ENCODE measurements at regions not wholly inside any gene's neighbourhood (a gene's known extent, or its start where the extent isn't known, plus 50 kb on each side); places are given as distances from the start of the nearest gene placed in this dataset.

DNA sequence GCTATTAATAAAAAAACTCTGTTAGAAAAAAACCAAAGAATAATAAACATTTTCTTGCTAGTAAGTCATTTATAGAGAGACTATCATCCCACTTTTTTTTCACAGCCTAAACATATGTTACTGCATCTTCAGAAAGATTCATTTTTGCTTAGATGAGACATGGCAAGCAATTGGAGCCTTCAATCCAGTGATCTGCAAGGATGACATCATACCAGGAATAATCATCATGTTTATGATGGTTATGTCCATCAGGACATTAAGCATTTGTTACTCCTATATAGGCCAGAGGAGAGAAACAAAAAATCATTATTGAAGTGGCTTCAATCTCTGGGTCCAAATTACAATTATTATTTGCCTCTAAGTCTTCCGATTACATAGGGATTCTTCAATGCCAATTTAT lies 626.3 kb upstream of the CCNG1 start:
- H2AFZ ChIP-seq (ENCODE audit: insufficient read depth, low read depth, low read length, poor library complexity, severe bottlenecking): no peak overlapping the region
- no peak overlapping the region for H3K4me3 ChIP-seq (ENCODE audit: control extremely low read depth in 1 of 5, extremely low read depth in 1 of 5, insufficient read depth in 1 of 5, low read depth in 2 of 5, low read length in 4 of 5)
- POLR2A ChIA-PET: no interaction called here
- no peak overlapping the region for H3K4me2 ChIP-seq (replicated peaks; ENCODE audit: low read depth, low read length, poor library complexity, severe bottlenecking)
- no peak overlapping the region for H3K27ac ChIP-seq (ENCODE audit: low read length in 2 of 2)
- CTCF ChIA-PET: no interaction called here
- no peak overlapping the region for H3K9ac ChIP-seq (ENCODE audit: low read length)
- H3K4me1 ChIP-seq (ENCODE audit: control insufficient read depth in 2 of 2, insufficient read depth in 2 of 2, low read length in 2 of 2): no peaks in the 10 kb centered on the region
- no peak overlapping the region for H3K4me3 Mint-ChIP-seq
- WGBS (ENCODE audit: insufficient coverage): no CpG with 5 or more reads among the region's 1 CpG
- H3K27me3 ChIP-seq (replicated peaks in 1 of 4; ENCODE audit: control extremely low read depth in 1 of 4, control insufficient read depth in 3 of 4, insufficient read depth in 4 of 4, low read length in 3 of 4): no peaks in the 10 kb centered on the region
- no peak for DNase-seq
- H3K27me3 Mint-ChIP-seq: no peaks in the 10 kb centered on the region
- H3K27ac Mint-ChIP-seq: no peak overlapping the region
- no peaks in the 10 kb centered on the region for H4K20me1 ChIP-seq (ENCODE audit: control insufficient read depth, insufficient read depth, low read length, poor library complexity, severe bottlenecking)
- ATAC-seq (ENCODE audit: low read depth): no peak
- no peaks in the 10 kb centered on the region for H3K36me3 ChIP-seq (replicated peaks in 1 of 2; ENCODE audit: control extremely low read depth in 1 of 2, control insufficient read depth in 1 of 2, extremely low read depth in 1 of 2, insufficient read depth in 2 of 2, low read length in 1 of 2)
- TF ChIP-seq, protein P1, sequence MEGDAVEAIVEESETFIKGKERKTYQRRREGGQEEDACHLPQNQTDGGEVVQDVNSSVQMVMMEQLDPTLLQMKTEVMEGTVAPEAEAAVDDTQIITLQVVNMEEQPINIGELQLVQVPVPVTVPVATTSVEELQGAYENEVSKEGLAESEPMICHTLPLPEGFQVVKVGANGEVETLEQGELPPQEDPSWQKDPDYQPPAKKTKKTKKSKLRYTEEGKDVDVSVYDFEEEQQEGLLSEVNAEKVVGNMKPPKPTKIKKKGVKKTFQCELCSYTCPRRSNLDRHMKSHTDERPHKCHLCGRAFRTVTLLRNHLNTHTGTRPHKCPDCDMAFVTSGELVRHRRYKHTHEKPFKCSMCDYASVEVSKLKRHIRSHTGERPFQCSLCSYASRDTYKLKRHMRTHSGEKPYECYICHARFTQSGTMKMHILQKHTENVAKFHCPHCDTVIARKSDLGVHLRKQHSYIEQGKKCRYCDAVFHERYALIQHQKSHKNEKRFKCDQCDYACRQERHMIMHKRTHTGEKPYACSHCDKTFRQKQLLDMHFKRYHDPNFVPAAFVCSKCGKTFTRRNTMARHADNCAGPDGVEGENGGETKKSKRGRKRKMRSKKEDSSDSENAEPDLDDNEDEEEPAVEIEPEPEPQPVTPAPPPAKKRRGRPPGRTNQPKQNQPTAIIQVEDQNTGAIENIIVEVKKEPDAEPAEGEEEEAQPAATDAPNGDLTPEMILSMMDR (IDR thresholded peaks at IDR 0.05): no peak
- no peak for TF ChIP-seq EZH2 (IDR thresholded peaks at IDR 0.05; ENCODE audit: borderline replicate concordance, insufficient read depth, low read depth, low read length, poor library complexity, severe bottlenecking)
- no peaks in the 10 kb centered on the region for H3K79me2 ChIP-seq (ENCODE audit: control insufficient read depth, insufficient read depth, low read length)
- no peaks in the 10 kb centered on the region for H3K9me3 ChIP-seq (ENCODE audit: control extremely low read depth in 1 of 3, control insufficient read depth in 2 of 3, insufficient read depth in 1 of 3, low read length in 2 of 3)
- H3K9me3 Mint-ChIP-seq (ENCODE audit: insufficient read depth): peaks cover 6% of the 10 kb centered on the region
- intact Hi-C loops (cut with micrococcal nuclease): no loop called here
- no peaks in the 10 kb centered on the region for H3K4me1 Mint-ChIP-seq

DNA sequence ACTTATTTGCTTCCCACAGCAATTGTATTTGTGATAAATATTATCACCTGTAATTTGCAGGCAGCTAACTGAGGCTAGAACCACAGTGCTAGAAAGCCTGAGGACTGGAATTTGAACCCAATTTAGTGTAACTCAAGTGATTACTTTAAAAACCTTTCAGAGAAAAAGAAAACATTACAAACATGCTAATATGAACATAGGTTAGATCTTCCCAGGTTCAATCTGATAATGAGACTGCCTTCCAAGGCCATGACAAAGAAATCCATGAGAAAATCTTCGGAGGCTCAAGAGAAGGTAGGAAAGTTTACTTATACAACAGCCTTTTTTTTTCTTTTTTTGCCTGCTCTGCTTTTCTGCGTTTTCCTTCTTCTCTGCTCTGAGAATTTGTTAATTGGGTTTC lies 620.6 kb upstream of the CCNG1 start:
- ChIA-PET POLR2A (no interaction called here), CTCF (interaction anchor here (1.1 kb wide), 1 partner anchor 10 kb away, joined by 3 read pairs; no protein-coding TSS in a partner anchor)
- H3K9me3 Mint-ChIP-seq (ENCODE audit: insufficient read depth): peaks cover 2% of the 10 kb centered on the region
- no peak overlapping the region for H3K27ac Mint-ChIP-seq
- Histone ChIP-seq H3K79me2 (ENCODE audit: control insufficient read depth, insufficient read depth, low read length) (no peaks in the 10 kb centered on the region), H4K20me1 (ENCODE audit: control insufficient read depth, insufficient read depth, low read length, poor library complexity, severe bottlenecking) (no peaks in the 10 kb centered on the region), H3K9me3 (ENCODE audit: control extremely low read depth in 1 of 3, control insufficient read depth in 2 of 3, insufficient read depth in 1 of 3, low read length in 2 of 3) (no peaks in the 10 kb centered on the region), H3K4me2 (replicated peaks; ENCODE audit: low read depth, low read length, poor library complexity, severe bottlenecking) (no peak overlapping the region), H3K36me3 (replicated peaks in 1 of 2; ENCODE audit: control extremely low read depth in 1 of 2, control insufficient read depth in 1 of 2, extremely low read depth in 1 of 2, insufficient read depth in 2 of 2, low read length in 1 of 2) (no peaks in the 10 kb centered on the region), H3K27ac (ENCODE audit: low read length in 2 of 2) (no peak overlapping the region), H2AFZ (ENCODE audit: insufficient read depth, low read depth, low read length, poor library complexity, severe bottlenecking) (no peak overlapping the region), H3K4me1 (ENCODE audit: control insufficient read depth in 2 of 2, insufficient read depth in 2 of 2, low read length in 2 of 2) (no peaks in the 10 kb centered on the region), H3K27me3 (replicated peaks in 1 of 4; ENCODE audit: control extremely low read depth in 1 of 4, control insufficient read depth in 3 of 4, insufficient read depth in 4 of 4, low read length in 3 of 4) (no peaks in the 10 kb centered on the region), H3K4me3 (ENCODE audit: control extremely low read depth in 1 of 5, extremely low read depth in 1 of 5, insufficient read depth in 1 of 5, low read depth in 2 of 5, low read length in 4 of 5) (no peak overlapping the region), H3K9ac (ENCODE audit: low read length) (no peak overlapping the region)
- H3K4me3 Mint-ChIP-seq: no peak overlapping the region
- no CpG with 5 or more reads among the region's 2 CpGs for WGBS (ENCODE audit: insufficient coverage)
- H3K4me1 Mint-ChIP-seq: no peaks in the 10 kb centered on the region
- intact Hi-C loops (cut with micrococcal nuclease): no loop called here
- ATAC-seq (ENCODE audit: low read depth) (no peak), DNase-seq (no peak)
- no peaks in the 10 kb centered on the region for H3K27me3 Mint-ChIP-seq
- no peak for TF ChIP-seq EZH2 (IDR thresholded peaks at IDR 0.05; ENCODE audit: borderline replicate concordance, insufficient read depth, low read depth, low read length, poor library complexity, severe bottlenecking)
- TF ChIP-seq, protein P1 (IDR thresholded peaks at IDR 0.05): no peak

Data from B cell (primary cell).